ENCODE measurements at regions not wholly inside any gene's neighbourhood (a gene's known extent, or its start where the extent isn't known, plus 50 kb on each side); places are given as distances from the start of the nearest gene placed in this dataset.

- H3K9me3 Mint-ChIP-seq = peaks cover 2% of the 10 kb centered on the region
- CTCF ChIA-PET = no interaction called here
- intact Hi-C loops (cut with micrococcal nuclease) = no loop called here
- H3K36me3 Mint-ChIP-seq (ENCODE audit: low read depth) = no peaks in the 10 kb centered on the region
- no peak overlapping the region for H3K27ac Mint-ChIP-seq
- H3K4me3 Mint-ChIP-seq = no peak overlapping the region
- H3K27me3 Mint-ChIP-seq (ENCODE audit: low read depth) = no peaks in the 10 kb centered on the region
- H3K4me1 Mint-ChIP-seq (ENCODE audit: low read depth) = no peaks in the 10 kb centered on the region
- no peak for DNase-seq
Measured at GRCh38 chr4:125522588-125522987, 207.8 kb downstream of the FAT4 start.

- Mint-ChIP-seq H3K4me1 (ENCODE audit: low read depth) (no peaks in the 10 kb centered on the region), H3K9me3 (peaks cover 2% of the 10 kb centered on the region), H3K36me3 (ENCODE audit: low read depth) (no peaks in the 10 kb centered on the region), H3K27me3 (ENCODE audit: low read depth) (no peaks in the 10 kb centered on the region), H3K4me3 (no peak overlapping the region), H3K27ac (no peak overlapping the region)
- no peak for DNase-seq
- intact Hi-C loops (cut with micrococcal nuclease) = no loop called here
- CTCF ChIA-PET = no interaction called here
Measured at GRCh38 chr4:125522992-125523391, 208.2 kb downstream of the FAT4 start.

GRCh38 chr4:125526420-125526819, 211.7 kb downstream of the FAT4 start:
- H3K27me3 Mint-ChIP-seq (ENCODE audit: low read depth) = no peaks in the 10 kb centered on the region
- no peak overlapping the region for H3K27ac Mint-ChIP-seq
- no peak for DNase-seq
- H3K4me1 Mint-ChIP-seq (ENCODE audit: low read depth) = no peaks in the 10 kb centered on the region
- intact Hi-C loops (cut with micrococcal nuclease) = no loop called here
- H3K9me3 Mint-ChIP-seq = peaks cover 3% of the 10 kb centered on the region
- no peaks in the 10 kb centered on the region for H3K36me3 Mint-ChIP-seq (ENCODE audit: low read depth)
- CTCF ChIA-PET = interaction anchor here (0.7 kb wide), 1 partner anchor 1380 kb away, joined by 3 read pairs; no protein-coding TSS in a partner anchor
- H3K4me3 Mint-ChIP-seq = no peak overlapping the region

- no peak for DNase-seq
- CTCF ChIA-PET = no interaction called here
- no peak overlapping the region for H3K27ac Mint-ChIP-seq
- H3K27me3 Mint-ChIP-seq (ENCODE audit: low read depth) = no peaks in the 10 kb centered on the region
- H3K4me1 Mint-ChIP-seq (ENCODE audit: low read depth) = no peaks in the 10 kb centered on the region
- H3K9me3 Mint-ChIP-seq = peaks cover 3% of the 10 kb centered on the region
- no peaks in the 10 kb centered on the region for H3K36me3 Mint-ChIP-seq (ENCODE audit: low read depth)
- intact Hi-C loops (cut with micrococcal nuclease) = no loop called here
- no peak overlapping the region for H3K4me3 Mint-ChIP-seq
Measured at GRCh38 chr4:125527681-125528080, 212.9 kb downstream of the FAT4 start.

GRCh38 chr4:125529071-125529470, 214.3 kb downstream of the FAT4 start:
- CTCF ChIA-PET = no interaction called here
- Mint-ChIP-seq H3K27ac (no peak overlapping the region), H3K9me3 (peaks cover 3% of the 10 kb centered on the region)

GRCh38 chr4:125538670-125539069, 223.9 kb downstream of the FAT4 start:
- no peaks in the 10 kb centered on the region for H3K27me3 Mint-ChIP-seq (ENCODE audit: low read depth)
- intact Hi-C loops (cut with micrococcal nuclease) = no loop called here

More at GRCh38 chr4:125529071-125529470, 214.3 kb downstream of the FAT4 start:
- Mint-ChIP-seq H3K36me3 (ENCODE audit: low read depth) (no peaks in the 10 kb centered on the region), H3K27me3 (ENCODE audit: low read depth) (no peaks in the 10 kb centered on the region), H3K4me1 (ENCODE audit: low read depth) (no peaks in the 10 kb centered on the region), H3K4me3 (no peak overlapping the region)
- no peak for DNase-seq
- intact Hi-C loops (cut with micrococcal nuclease) = no loop called here

GRCh38 chr4:125539691-125540090, 224.9 kb downstream of the FAT4 start:
- Mint-ChIP-seq H3K4me3 (no peak overlapping the region), H3K9me3 (peaks cover 6% of the 10 kb centered on the region), H3K27ac (no peak overlapping the region), H3K36me3 (ENCODE audit: low read depth) (no peaks in the 10 kb centered on the region), H3K27me3 (ENCODE audit: low read depth) (no peaks in the 10 kb centered on the region), H3K4me1 (ENCODE audit: low read depth) (no peaks in the 10 kb centered on the region)
- no peak for DNase-seq
- intact Hi-C loops (cut with micrococcal nuclease) = no loop called here
- CTCF ChIA-PET = no interaction called here

More at GRCh38 chr4:125538670-125539069, 223.9 kb downstream of the FAT4 start:
- no peaks in the 10 kb centered on the region for H3K4me1 Mint-ChIP-seq (ENCODE audit: low read depth)
- H3K36me3 Mint-ChIP-seq (ENCODE audit: low read depth) = no peaks in the 10 kb centered on the region
- DNase-seq = no peak
- CTCF ChIA-PET = no interaction called here
- H3K27ac Mint-ChIP-seq = no peak overlapping the region
- H3K9me3 Mint-ChIP-seq = peaks cover 7% of the 10 kb centered on the region
- H3K4me3 Mint-ChIP-seq = no peak overlapping the region

GRCh38 chr4:125541836-125542385, 227.2 kb downstream of the FAT4 start:
- Mint-ChIP-seq H3K4me3 (no peak overlapping the region), H3K36me3 (ENCODE audit: low read depth) (no peaks in the 10 kb centered on the region), H3K9me3 (peaks cover 6% of the 10 kb centered on the region), H3K27me3 (ENCODE audit: low read depth) (no peaks in the 10 kb centered on the region), H3K4me1 (ENCODE audit: low read depth) (no peaks in the 10 kb centered on the region), H3K27ac (no peak overlapping the region)
- intact Hi-C loops (cut with micrococcal nuclease) = no loop called here
- CTCF ChIA-PET = no interaction called here
- no peak for DNase-seq

- no peaks in the 10 kb centered on the region for H3K27me3 Mint-ChIP-seq (ENCODE audit: low read depth)
- H3K4me3 Mint-ChIP-seq = no peak overlapping the region
- DNase-seq = no peak
- no peak overlapping the region for H3K27ac Mint-ChIP-seq
- H3K9me3 Mint-ChIP-seq = no peaks in the 10 kb centered on the region
- H3K4me1 Mint-ChIP-seq (ENCODE audit: low read depth) = no peaks in the 10 kb centered on the region
- CTCF ChIA-PET = interaction anchor here (0.7 kb wide), 1 partner anchor 240 kb away, joined by 4 read pairs; no protein-coding TSS in a partner anchor
- no peaks in the 10 kb centered on the region for H3K36me3 Mint-ChIP-seq (ENCODE audit: low read depth)
- intact Hi-C loops (cut with micrococcal nuclease) = no loop called here
Measured at GRCh38 chr4:125546272-125546671, 231.5 kb downstream of the FAT4 start.

GRCh38 chr4:125547836-125548235, 233.1 kb downstream of the FAT4 start:
- Mint-ChIP-seq H3K9me3 (no peaks in the 10 kb centered on the region), H3K27ac (no peak overlapping the region), H3K4me3 (no peak overlapping the region), H3K4me1 (ENCODE audit: low read depth) (no peaks in the 10 kb centered on the region), H3K36me3 (ENCODE audit: low read depth) (no peaks in the 10 kb centered on the region), H3K27me3 (ENCODE audit: low read depth) (no peaks in the 10 kb centered on the region)
- CTCF ChIA-PET = no interaction called here
- intact Hi-C loops (cut with micrococcal nuclease) = no loop called here
- no peak for DNase-seq

- intact Hi-C loops (cut with micrococcal nuclease) = no loop called here
- Mint-ChIP-seq H3K27me3 (ENCODE audit: low read depth) (no peaks in the 10 kb centered on the region), H3K4me3 (no peak overlapping the region), H3K27ac (no peak overlapping the region), H3K9me3 (peaks cover 3% of the 10 kb centered on the region), H3K36me3 (ENCODE audit: low read depth) (no peaks in the 10 kb centered on the region), H3K4me1 (ENCODE audit: low read depth) (no peaks in the 10 kb centered on the region)
- no peak for DNase-seq
- CTCF ChIA-PET = no interaction called here
Measured at GRCh38 chr4:125550769-125551168, 236.0 kb downstream of the FAT4 start.

- CTCF ChIA-PET = no interaction called here
Measured at GRCh38 chr4:125551466-125551865, 236.7 kb downstream of the FAT4 start.

GRCh38 chr4:125551967-125552366, 237.2 kb downstream of the FAT4 start:
- DNase-seq = no peak
- H3K4me1 Mint-ChIP-seq (ENCODE audit: low read depth) = no peaks in the 10 kb centered on the region
- H3K4me3 Mint-ChIP-seq = no peak overlapping the region
- H3K27me3 Mint-ChIP-seq (ENCODE audit: low read depth) = no peaks in the 10 kb centered on the region
- CTCF ChIA-PET = no interaction called here
- intact Hi-C loops (cut with micrococcal nuclease) = no loop called here
- H3K27ac Mint-ChIP-seq = no peak overlapping the region
- H3K36me3 Mint-ChIP-seq (ENCODE audit: low read depth) = no peaks in the 10 kb centered on the region
- peaks cover 7% of the 10 kb centered on the region for H3K9me3 Mint-ChIP-seq

More at GRCh38 chr4:125551466-125551865, 236.7 kb downstream of the FAT4 start:
- peaks cover 3% of the 10 kb centered on the region for H3K9me3 Mint-ChIP-seq
- no peaks in the 10 kb centered on the region for H3K4me1 Mint-ChIP-seq (ENCODE audit: low read depth)
- no peak overlapping the region for H3K27ac Mint-ChIP-seq
- no peaks in the 10 kb centered on the region for H3K27me3 Mint-ChIP-seq (ENCODE audit: low read depth)
- no peak overlapping the region for H3K4me3 Mint-ChIP-seq
- no peaks in the 10 kb centered on the region for H3K36me3 Mint-ChIP-seq (ENCODE audit: low read depth)
- intact Hi-C loops (cut with micrococcal nuclease) = no loop called here
- no peak for DNase-seq
